Endodermal cell (in vitro differentiated cells): ENCODE measurements at regions not wholly inside any gene's neighbourhood (a gene's known extent, or its start where the extent isn't known, plus 50 kb on each side); places are given as distances from the start of the nearest gene placed in this dataset.

Experiments used
- DNase-seq: peaks from one replicate; pipeline ENCODE4 v3.0.0-alpha.2; 2017
- H3K27ac ChIP-seq: 2 replicates; pipeline ENCODE4 v1.5.1; 2013; ENCODE audit warnings: mild to moderate bottlenecking, low read depth, low read length, moderate library complexity
- H3K27me3 ChIP-seq: 2 replicates; pipeline ENCODE4 v1.6.1; 2013; ENCODE audit warnings: mild to moderate bottlenecking, low read length, moderate library complexity; ENCODE audit not compliant: insufficient read depth, control insufficient read depth, poor library complexity, severe bottlenecking
- H3K36me3 ChIP-seq: 2 replicates; pipeline ENCODE4 v1.7.0; 2013; ENCODE audit warnings: mild to moderate bottlenecking, low read length, moderate library complexity; ENCODE audit not compliant: control insufficient read depth, insufficient read depth
- H3K4me1 ChIP-seq: one replicate; pipeline ENCODE4 v1.7.0; 2013; ENCODE audit warnings: low read length; ENCODE audit not compliant: control insufficient read depth, insufficient read depth
- H3K4me3 ChIP-seq: 2 replicates; pipeline ENCODE4 v1.5.1; 2013; ENCODE audit warnings: mild to moderate bottlenecking, low read length, moderate library complexity
- H3K9ac ChIP-seq: 2 replicates; pipeline ENCODE4 v1.6.1; 2013; ENCODE audit warnings: mild to moderate bottlenecking, low read length, moderate library complexity; ENCODE audit not compliant: poor library complexity, severe bottlenecking; ENCODE audit errors: extremely low read depth
- H3K9me3 ChIP-seq: 2 replicates; pipeline ENCODE4 v1.6.1; 2013; ENCODE audit warnings: mild to moderate bottlenecking, low read length, moderate library complexity; ENCODE audit not compliant: control insufficient read depth
- H3K27ac Mint-ChIP-seq: 2 replicates; pipeline ENCODE4 v1.8.0; 2020; ENCODE audit warnings: mixed read lengths
- H3K27me3 Mint-ChIP-seq: 2 replicates; pipeline ENCODE4 v1.8.0; 2021; ENCODE audit warnings: mild to moderate bottlenecking, mixed read lengths; ENCODE audit not compliant: insufficient read depth
- H3K36me3 Mint-ChIP-seq: 2 replicates; pipeline ENCODE4 v1.8.0; 2020; ENCODE audit warnings: low read depth, mixed read lengths
- H3K4me1 Mint-ChIP-seq: 2 replicates; pipeline ENCODE4 v1.8.0; 2020; ENCODE audit warnings: mixed read lengths
- H3K4me3 Mint-ChIP-seq: 2 replicates; pipeline ENCODE4 v1.8.0; 2020; ENCODE audit warnings: mild to moderate bottlenecking, moderate library complexity, mixed read lengths
- H3K9me3 Mint-ChIP-seq: 2 replicates; pipeline ENCODE4 v1.8.0; 2020; ENCODE audit warnings: mild to moderate bottlenecking, mixed read lengths
- WGBS, 2 experiments: methylation state at CpG; one replicate each; pipeline versions ENCODE4 v1.1.5 to v1.1.7; 2013; ENCODE audit warnings: missing lambda C conversion rate in 2 of 2, mixed read lengths in 1 of 2; ENCODE audit not compliant: insufficient coverage in 1 of 2, insufficient read length in 1 of 2; 5-methylcytosine and 5-hydroxymethylcytosine counted together
- TF ChIP-seq, protein P1 (sequence below): fragments of 200-600 bp; sonication (generic); conservative IDR thresholded peaks from 2 replicates; pipeline ENCODE4 v1.5.0; 2021; ENCODE audit warnings: antibody characterized with exemption, mild to moderate bottlenecking

DNA sequence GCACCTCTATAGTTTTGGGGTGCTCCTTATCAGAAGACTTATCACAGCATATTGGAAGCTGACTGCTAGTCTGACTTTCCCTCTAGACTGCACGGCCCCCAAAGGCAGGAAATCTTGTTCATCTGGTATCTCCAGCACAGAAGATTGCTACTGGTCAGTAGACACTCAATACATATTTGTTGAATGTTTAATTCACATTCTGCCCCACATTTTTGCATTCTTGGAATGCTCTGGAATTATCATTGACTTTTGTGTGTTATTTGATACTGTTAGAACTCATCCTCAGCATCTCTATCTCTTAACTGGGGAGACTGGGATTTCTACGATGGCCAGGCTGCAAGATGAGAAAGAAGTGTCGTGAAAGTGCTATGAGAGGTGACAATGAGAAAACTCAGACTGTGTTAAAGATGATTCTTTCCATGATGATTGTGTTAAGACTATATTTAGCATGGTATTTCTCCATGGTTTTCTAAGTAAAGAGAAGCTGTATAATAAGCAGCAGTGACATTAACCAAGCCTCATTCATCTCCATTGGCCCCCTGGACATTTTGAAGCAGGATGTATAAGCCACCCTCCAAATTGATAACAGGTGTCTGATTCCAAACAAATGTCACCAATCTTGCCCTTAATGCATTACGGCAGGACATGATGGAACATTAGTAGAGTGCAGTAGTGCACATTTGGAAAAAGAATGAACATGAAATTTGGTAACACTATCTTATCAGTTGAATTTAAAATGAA lies 440.9 kb downstream of the RFC3 start:
- Mint-ChIP-seq H3K27ac (no peak overlapping the region), H3K27me3 (peaks cover 2% of the 10 kb centered on the region), H3K36me3 (no peaks in the 10 kb centered on the region), H3K9me3 (peaks cover 22% of the 10 kb centered on the region), H3K4me3 (no peak overlapping the region), H3K4me1 (peaks cover 5% of the 10 kb centered on the region)
- peaks cover 6% of the 10 kb centered on the region for H3K9me3 ChIP-seq
- 92 to 100% methylated on average over 2 to 4 of the region's 4 CpGs for WGBS, 2 experiments
- no peak overlapping the region for H3K27ac ChIP-seq
- H3K9ac ChIP-seq: no peak overlapping the region
- peaks cover 2% of the 10 kb centered on the region for H3K4me1 ChIP-seq
- H3K4me3 ChIP-seq: no peak overlapping the region
- TF ChIP-seq, protein P1, sequence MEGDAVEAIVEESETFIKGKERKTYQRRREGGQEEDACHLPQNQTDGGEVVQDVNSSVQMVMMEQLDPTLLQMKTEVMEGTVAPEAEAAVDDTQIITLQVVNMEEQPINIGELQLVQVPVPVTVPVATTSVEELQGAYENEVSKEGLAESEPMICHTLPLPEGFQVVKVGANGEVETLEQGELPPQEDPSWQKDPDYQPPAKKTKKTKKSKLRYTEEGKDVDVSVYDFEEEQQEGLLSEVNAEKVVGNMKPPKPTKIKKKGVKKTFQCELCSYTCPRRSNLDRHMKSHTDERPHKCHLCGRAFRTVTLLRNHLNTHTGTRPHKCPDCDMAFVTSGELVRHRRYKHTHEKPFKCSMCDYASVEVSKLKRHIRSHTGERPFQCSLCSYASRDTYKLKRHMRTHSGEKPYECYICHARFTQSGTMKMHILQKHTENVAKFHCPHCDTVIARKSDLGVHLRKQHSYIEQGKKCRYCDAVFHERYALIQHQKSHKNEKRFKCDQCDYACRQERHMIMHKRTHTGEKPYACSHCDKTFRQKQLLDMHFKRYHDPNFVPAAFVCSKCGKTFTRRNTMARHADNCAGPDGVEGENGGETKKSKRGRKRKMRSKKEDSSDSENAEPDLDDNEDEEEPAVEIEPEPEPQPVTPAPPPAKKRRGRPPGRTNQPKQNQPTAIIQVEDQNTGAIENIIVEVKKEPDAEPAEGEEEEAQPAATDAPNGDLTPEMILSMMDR: no peak
- H3K36me3 ChIP-seq: no peaks in the 10 kb centered on the region
- DNase-seq: no peak
- no peaks in the 10 kb centered on the region for H3K27me3 ChIP-seq

DNA sequence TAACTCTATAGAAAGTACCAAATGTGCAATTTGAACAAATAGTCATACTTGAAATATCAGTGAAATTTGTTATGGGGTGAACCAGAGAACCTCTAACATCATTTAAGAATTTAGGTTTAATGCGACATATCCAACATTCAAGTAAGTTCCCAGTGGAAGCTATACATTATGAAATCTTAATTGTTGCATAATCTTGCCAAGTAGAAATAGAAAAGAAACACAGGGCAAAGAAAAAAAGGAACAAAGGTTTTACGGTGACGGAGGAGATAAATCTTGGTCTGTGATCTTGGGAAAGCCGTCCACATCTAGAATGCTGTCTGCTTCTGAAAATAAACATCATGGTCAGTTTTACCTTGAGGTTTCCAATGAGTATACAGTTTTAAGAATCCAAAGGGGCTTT lies 445.7 kb downstream of the RFC3 start:
- Mint-ChIP-seq H3K36me3 (no peaks in the 10 kb centered on the region), H3K4me3 (no peak overlapping the region), H3K27ac (no peak overlapping the region), H3K9me3 (peaks cover 12% of the 10 kb centered on the region), H3K4me1 (no peaks in the 10 kb centered on the region), H3K27me3 (no peaks in the 10 kb centered on the region)
- TF ChIP-seq, protein P1: no peak
- no peaks in the 10 kb centered on the region for H3K27me3 ChIP-seq
- 90 to 97% methylated on average over 3 to 4 of the region's 4 CpGs for WGBS, 2 experiments
- no peaks in the 10 kb centered on the region for H3K9me3 ChIP-seq
- H3K36me3 ChIP-seq: no peaks in the 10 kb centered on the region
- DNase-seq: no peak
- H3K4me1 ChIP-seq: no peaks in the 10 kb centered on the region
- no peak overlapping the region for H3K9ac ChIP-seq
- H3K27ac ChIP-seq: no peak overlapping the region
- no peak overlapping the region for H3K4me3 ChIP-seq

DNA sequence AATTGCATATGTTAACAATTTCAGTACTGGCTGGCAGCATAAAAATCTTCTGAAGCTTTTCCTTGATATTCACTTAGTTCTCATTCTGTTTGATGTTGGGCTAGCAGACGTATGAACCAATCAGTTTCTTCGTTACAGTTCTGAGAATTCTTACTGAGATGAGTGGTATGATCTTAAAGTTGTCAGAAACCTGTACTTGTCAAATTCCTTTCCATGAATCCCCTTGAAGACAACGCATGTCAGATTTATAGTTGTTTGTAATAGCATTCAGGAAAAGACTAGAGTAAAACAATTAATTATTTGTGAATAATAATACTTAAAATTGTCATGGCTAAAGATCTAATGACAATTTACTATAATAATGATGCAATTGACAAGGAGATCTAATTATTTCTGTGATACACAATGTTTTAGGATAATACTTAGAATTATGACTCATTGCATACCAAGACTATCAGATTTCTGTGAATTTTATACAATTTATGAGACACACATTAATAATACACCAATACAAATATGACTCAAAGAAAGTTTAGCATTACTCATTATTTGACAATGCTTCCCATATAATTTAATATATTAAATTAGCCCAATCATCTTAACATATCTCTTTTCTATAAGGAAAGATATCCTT lies 447.2 kb downstream of the RFC3 start:
- Histone ChIP-seq H3K9me3 (no peaks in the 10 kb centered on the region), H3K9ac (no peak overlapping the region), H3K4me1 (no peaks in the 10 kb centered on the region), H3K27me3 (no peaks in the 10 kb centered on the region), H3K36me3 (no peaks in the 10 kb centered on the region), H3K27ac (no peak overlapping the region), H3K4me3 (no peak overlapping the region)
- H3K4me3 Mint-ChIP-seq: no peak overlapping the region
- H3K27me3 Mint-ChIP-seq: no peaks in the 10 kb centered on the region
- H3K4me1 Mint-ChIP-seq: no peaks in the 10 kb centered on the region
- H3K36me3 Mint-ChIP-seq: no peaks in the 10 kb centered on the region
- DNase-seq: no peak
- TF ChIP-seq, protein P1: no peak
- 90 to 94% methylated on average over 2 to 3 of the region's 3 CpGs for WGBS, 2 experiments
- no peak overlapping the region for H3K27ac Mint-ChIP-seq
- peaks cover 10% of the 10 kb centered on the region for H3K9me3 Mint-ChIP-seq
